ENCODE measurements at regions not wholly inside any gene's neighbourhood (a gene's known extent, or its start where the extent isn't known, plus 50 kb on each side); places are given as distances from the start of the nearest gene placed in this dataset.
"Not testable (repeated sequence)": the region's sequence is repeated elsewhere in the genome, so short reads cannot be mapped to it uniquely, and the experiment has no call there.

DNA sequence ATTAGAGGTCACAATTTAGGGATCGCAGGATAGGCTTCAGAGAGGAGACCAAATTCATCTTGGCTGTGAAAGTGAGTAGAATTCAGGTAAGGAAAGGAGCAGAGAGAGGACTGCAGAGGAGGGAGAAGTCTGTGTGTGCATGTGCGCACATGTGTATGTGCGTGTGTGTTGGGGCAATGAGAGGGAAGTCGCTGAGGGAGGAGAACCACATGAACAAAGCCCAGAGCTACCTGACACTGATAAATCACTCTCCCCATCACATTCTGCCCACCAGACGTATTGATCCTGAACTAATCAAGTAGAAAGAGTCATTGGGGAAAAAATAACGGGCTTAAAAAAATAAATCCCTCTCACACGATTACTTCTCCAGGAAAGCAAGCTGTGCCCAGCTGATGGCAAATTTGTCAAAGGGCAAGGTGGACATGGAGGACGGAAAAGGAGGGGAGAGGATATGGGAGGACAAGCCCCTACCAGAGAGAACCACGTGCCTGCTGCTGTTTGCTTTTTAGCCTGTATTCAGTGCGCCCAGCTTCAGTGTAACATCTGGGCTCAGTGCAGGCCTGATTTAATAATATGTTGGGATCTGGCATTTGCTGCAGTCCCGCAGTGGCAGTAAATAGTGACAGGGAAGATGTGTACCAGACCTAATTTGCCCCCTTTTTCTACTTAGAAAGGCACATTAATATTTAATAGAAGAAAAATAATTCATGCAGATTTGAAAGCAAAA is 307.5 kb downstream of the C1D start:
- DNase-seq (ENCODE audit: extremely low read depth in 1 of 2, low read depth in 1 of 2), result no peak

DNA sequence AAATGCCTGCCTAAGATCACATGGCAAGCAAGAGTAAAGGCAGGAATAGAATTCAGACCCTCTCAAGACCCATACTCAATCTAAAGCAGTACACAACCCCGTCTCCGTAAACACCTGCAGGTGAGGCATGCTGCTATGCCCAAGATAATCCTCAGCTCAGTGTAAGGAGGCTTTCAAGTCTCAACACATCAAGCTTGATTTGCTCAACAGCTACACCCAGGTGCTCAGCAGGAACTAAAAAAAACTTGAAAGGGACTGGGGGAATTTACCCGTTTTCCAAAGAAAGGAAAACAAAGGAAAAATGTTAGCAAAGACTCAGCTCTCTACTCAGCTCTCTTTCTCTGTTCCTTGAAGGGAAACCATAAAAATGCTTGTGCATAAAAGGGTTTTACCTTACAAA is 301.8 kb downstream of the C1D start:
- DNase-seq (ENCODE audit: extremely low read depth in 1 of 2, low read depth in 1 of 2), result no peak

DNA sequence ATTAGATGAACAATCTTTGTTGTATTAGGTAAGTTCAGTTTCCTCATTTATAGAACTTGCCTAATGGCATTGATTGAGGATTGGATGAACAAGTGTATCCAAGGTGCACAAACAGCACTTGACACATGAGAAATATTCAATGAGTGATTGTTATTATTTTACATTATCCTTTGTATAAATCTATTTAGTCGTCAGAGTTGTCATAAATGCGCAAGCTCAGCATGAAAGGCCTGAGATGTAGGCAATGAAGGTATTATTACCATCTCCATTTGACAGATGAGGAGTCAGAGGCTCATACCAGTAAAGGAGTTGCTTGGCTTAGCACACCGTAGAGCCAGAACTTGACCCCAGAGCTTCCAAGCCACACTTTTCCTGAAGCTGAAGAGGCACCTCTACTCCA is 291.4 kb downstream of the C1D start:
- no peak for DNase-seq (ENCODE audit: extremely low read depth in 1 of 2, low read depth in 1 of 2)

DNA sequence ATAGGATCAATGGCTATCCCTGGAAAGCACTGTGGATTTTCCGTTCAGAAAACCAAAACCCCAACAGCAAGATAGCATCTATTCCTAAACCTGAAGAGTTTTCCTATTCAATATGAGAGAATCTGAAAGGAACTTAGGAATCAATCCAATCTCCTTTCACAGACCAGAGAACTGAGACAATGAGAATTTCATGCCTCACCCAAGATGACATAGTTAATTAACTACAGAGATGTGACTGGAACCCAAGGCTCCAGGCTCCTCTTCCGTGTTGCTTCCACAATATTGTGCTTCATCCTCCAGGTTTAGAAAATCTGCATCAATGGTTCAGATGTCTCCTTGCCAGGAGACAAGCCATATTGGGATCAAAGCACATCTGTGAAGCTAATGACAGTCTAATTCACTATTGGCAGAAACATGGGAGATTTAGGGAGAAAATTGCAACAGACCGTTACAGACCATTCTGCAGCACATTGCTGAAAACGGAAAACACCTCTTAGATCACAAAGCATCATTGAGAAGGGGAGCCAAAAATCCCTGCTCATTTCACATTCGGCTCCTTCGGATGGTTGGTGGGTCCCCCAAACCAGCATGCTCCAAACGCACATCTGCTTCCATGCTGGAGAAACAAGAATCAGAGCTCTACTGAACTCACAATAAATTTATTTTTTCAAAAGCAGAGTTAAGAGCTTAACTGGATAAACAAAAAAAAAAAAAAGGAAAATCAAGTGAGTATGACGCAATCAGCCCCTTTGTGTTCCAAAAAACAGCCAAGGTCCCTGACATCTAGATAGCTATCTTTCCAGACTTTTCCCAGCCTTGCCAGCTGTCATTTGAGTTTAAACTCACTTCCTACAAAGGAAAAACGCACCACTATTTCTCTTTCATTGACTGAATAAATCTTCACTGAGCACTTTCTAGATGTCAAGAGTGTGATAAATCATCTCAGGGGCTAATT is 290.3 kb downstream of the C1D start:
- DNase-seq (ENCODE audit: extremely low read depth in 1 of 2, low read depth in 1 of 2), result no peak

DNA sequence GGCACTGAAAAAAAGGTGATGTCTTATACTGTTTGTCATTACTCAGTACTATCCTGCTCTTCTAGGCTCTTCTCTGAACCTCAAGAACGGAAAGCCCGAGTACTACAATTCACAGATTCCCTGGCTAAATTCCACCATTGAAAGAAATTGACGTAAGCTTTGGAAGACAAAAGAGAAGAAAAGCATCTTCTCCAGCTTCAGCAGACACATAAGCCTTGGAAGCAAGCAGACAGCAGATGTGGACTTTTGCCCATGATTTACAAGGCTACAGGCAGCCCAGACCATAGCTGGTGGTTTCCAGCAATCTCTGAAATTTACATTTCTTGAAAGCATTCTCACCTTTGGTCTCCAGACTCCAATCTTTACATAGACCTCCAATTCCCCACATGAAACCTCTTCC is 289.0 kb downstream of the C1D start:
- DNase-seq (ENCODE audit: extremely low read depth in 1 of 2, low read depth in 1 of 2), result no peak

DNA sequence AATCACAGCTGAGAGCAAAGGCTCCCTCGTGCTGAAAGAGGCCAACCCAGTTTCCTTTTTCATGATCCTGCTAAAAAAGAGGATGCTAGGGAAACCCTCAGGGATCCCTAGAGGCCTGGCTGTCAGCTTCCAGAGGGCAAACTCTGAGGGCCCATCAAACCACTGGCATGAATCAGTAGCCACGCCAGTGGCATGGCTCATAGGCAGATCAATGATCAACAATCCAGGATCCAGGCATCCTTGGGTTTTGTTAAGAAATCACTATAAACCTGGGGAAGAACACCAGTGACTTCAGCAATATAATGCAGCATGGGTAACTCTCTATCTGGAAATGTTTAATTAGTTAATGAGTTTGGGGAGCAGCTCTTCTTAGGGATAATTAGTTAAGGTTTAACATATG is 286.5 kb downstream of the C1D start:
- DNase-seq (ENCODE audit: extremely low read depth in 1 of 2, low read depth in 1 of 2), result no peak

DNA sequence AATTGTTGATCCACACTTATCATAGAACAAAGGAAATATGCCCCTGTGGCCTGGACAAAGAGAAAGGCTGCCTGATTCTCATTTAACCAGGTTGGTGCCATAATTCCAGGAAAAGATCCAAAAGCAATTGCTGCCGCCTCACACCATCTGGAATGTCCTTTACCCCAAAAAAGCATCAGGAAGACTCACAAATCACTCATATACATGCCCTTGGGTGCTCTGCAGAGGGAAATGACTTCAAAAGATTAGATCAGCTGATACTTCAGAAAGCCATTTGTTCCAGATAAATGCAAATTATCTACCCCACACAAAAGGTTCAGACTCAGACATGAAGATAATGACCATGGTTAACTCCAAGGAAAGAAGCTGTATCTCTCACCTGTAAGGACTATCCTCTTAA is 285.8 kb downstream of the C1D start:
- DNase-seq (ENCODE audit: extremely low read depth in 1 of 2, low read depth in 1 of 2), result no peak

DNA sequence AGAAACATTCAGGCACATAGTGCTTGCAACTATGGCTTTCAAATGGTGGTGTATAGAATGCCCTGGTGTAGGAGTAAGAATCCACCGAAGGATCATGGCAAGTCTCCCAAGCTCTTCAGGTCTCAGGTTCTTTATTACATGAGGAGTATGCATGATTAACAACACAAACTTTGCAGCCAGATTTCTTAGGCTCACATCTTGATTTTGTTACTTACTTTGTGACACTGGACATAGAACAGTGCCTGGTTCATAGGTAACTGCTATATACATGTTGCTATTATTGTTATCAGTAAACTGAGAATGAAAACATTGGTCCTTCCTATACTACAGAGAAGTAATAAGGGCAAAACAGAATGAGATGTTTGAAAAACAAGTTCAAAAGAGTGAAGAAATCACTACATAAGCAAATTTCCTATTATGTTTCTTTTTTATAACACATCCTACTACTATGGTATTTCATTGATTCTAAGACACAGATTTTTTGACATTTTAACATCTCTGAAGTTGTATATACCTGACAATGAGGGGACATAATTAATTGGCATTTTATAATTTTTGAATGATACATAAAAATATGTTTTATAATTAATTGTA is 284.9 kb downstream of the C1D start:
- no peak for DNase-seq (ENCODE audit: extremely low read depth in 1 of 2, low read depth in 1 of 2)

DNA sequence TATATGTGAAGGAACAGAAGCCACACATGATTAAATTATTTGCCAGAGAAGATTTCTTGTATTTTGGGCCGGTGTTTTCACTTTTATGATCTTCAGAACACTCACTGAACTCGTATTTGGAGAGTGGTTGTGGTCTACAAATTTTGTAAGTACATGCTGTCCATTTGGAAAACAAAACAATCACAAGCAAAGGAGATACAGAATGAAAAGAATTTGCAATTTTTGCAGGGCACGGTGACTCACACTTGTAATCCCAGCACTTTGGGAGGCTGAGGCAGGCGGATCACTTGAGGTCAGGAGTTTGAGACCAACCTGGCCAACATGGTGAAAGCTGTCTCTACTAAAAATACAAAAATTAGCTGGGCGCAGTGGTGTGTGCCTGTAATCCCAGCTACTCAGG is 282.0 kb downstream of the C1D start:
- not testable (repeated sequence) for DNase-seq (ENCODE audit: extremely low read depth in 1 of 2, low read depth in 1 of 2)

DNA sequence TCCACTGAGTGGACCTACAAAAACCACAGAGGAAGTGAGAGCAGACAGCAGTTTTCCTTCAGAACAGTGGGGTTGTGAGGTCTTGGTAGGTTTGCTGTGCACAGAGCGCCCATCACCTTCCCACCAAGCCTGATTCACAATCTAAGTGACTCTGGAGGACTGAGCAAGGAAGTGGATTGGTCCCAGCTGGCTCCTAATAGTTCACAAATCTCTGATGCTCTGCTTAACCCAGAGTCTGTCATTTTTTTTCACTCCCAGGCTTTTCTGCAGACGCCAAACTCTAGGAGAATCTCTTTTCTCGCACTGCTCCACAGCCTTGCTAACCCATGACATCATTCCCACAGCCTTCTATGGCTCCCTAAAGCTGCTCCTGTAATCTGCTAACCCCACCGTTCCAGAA is 280.4 kb downstream of the C1D start:
- DNase-seq (ENCODE audit: extremely low read depth in 1 of 2, low read depth in 1 of 2), result no peak

DNA sequence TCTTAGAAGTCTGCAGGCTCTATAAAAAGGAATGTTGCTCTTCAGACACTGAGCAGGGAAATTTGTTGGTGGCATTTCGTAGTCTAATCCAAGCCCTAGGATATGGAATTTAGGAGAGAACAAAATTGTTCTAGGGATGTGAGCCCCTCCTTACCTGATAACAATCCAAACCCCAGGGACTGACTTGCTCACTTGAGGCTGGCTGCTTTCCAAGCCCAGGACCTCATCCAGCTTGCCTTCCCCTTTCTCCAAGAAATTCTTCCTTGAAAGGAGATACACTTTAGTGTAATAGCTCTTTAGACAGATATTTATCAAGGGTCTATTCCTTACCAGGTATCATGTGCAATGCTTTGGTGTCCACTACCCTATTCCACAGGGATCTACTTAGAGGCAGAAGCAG is 279.8 kb downstream of the C1D start:
- DNase-seq (ENCODE audit: extremely low read depth in 1 of 2, low read depth in 1 of 2), result no peak

DNA sequence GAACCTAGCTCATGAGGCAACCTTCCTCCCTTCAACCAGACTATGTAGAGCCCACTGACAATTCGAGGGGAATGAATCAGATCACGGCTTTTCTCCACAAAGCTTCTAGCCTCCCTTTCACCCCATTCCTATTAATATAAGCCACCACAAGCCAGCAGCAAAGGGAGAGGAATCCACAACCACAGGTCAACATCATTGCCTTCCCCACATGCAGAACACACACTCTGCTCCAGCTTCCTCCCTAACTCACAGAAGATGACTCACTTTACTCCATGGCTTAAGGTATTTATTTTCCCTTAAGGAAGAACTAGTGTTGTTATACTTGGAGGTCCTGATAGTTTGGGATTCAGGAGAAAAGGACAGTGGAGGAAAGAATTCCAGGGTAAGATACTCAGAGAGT is 272.2 kb downstream of the C1D start:
- no peak for DNase-seq (ENCODE audit: extremely low read depth in 1 of 2, low read depth in 1 of 2)

DNA sequence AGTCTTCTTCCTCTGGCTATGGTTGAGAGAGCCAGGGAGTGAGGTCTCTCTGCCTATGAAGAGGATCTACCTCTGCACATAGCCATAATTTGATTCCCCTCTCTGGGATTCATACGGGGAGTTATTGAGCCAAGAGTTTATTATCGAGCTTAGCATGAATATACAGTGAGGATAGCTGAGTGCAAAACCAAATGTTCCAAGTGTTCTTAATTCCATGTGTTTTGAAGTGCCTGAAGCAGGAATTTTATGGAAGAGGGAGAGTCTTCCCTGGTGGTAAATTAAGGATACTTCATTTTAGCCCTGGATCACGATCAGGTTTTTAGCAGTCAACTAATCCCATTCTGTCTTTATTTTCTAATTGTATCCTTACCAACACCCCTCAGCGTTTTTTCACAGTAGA is 270.6 kb downstream of the C1D start:
- no peak for DNase-seq (ENCODE audit: extremely low read depth in 1 of 2, low read depth in 1 of 2)

DNA sequence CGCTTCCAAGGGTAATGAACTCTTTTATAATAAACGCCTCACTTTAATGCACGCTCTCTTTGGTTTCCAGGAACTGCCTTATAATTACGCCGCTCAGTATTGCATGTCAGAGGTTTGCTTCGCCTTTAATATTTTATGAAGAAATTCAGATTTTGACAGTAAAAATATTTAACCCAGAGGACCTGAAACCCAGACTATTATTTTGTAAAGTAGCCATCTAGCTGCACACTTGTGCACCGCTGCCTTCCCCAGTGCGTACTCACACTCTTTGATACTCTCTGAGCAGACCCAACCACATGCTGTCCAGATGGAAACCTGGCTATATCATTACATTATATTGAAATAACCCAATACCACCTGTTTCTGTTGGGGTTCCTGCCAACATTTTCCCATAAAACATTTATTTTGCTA is 270.1 kb downstream of the C1D start:
- DNase-seq (ENCODE audit: extremely low read depth in 1 of 2, low read depth in 1 of 2), result no peak

DNA sequence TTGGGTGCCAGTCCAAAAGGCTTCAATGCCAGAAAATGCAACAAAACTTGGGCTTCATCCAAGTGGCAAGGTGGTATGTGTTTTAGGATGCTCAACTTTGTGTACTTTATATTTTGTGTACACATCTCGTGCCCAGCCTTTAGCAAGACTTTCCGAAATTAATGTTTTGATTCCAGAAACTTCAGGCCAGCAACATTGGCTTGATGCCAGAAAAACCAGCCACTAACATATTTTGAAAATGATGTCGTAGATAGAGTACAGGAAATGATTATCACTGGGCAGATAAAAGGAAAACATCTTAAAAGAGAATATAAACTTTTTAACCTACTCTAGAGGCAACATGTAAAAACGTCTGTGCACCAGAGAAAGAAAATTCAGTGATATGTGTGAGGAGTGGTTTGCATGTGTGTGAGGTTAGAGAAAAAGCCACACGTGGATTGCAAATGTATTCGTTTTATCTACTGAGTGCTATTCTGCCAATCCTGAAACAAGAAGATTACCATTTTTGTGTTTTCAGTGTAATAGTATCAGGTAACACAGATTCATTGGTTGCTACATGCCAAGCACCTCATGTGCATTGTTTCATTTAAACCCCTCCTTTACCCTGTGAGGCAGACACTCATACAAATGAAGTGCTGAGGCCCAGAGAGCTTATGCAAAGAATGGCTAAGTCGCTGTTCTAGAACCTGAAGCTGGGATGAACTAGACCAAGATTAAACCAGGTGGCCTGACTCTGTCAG is 264.8 kb downstream of the C1D start:
- no peak for DNase-seq (ENCODE audit: extremely low read depth in 1 of 2, low read depth in 1 of 2)

DNA sequence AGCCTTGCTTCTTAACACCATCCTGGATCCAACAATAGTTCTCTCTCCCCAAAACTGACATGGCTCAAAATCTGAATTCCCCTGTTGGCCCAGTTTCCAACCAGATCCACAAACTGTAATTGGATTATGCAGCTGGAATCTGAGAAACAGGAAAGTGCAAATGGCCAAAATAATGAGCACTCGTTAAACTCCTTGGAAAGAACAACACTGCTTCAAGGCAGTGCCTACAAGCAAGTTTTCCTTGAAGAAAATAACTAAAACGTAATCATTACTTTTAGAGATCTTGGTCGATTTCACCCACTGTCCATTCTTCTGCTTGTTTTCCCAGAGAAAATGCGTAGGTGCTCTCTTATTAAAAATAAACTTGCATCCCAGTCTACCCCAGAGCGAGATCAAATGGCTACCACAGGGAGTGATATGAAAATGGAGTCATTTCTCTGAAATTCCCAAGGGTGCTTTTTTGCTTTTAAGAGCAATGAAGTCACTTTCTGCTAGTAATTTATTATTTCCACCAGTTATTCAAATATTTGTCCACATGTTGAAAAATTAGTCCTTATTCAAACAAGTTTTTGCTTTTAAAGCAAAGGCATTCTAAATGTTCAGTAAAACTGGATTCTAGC is 264.2 kb downstream of the C1D start:
- DNase-seq (ENCODE audit: extremely low read depth in 1 of 2, low read depth in 1 of 2), result no peak

DNA sequence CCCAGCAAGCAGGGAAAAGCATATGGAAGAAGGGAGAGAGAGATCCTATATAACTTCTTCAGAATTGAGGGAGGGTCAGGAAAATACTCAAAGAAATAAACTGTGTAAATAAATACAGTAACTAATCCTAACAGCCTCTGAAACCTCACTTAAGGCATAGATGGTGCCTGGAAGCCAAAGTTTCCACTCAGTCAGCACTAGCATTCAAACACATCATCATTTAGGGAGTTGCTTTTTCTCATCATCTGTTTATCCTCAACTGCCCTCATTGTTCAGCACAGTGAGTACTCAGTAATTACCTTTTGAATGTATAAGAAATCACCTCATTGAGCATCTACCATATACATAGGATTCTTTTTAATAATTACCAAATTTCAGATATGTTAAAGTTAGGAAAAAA is 262.9 kb downstream of the C1D start:
- DNase-seq (ENCODE audit: extremely low read depth in 1 of 2, low read depth in 1 of 2), result no peak

DNA sequence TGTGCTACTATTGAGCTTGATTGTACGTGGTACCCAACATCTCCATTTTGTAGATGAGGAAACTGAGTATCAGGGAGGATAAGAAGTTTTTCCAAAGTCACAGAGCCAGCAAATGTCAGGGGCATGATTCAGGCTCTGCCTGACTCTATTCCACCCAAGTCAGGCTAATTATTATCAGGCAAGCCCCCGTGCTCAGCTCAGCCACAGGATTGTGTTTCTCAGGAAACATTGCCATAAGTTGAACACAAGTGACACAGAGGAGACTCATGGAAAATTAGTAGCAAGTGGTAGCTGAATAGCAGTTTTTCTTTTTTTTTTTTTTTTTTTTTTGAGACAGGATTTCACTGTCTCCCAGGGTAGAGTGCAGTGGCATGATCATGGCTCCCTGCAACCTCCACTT is 260.5 kb downstream of the C1D start:
- DNase-seq (ENCODE audit: extremely low read depth in 1 of 2, low read depth in 1 of 2), result no peak

DNA sequence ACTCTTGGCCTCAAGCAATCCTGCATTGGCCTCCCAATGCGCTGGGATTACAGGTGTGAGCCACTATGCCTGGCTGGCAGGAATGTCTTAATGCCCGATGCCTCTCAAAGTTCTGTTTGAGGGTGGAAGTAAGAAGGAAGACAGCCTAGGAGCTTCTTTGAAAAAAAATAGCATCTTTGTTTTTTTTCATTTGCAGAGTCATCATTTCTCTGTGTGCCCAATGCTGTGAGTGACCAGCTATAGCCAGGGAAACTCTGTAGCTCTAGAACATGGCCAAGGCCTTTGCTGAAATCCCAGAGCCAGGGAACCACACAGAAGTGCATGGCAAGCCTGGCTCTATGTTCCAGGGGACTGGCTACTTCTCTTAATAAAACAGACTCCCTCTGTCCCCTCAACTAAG is 260.0 kb downstream of the C1D start:
- no peak for DNase-seq (ENCODE audit: extremely low read depth in 1 of 2, low read depth in 1 of 2)

DNA sequence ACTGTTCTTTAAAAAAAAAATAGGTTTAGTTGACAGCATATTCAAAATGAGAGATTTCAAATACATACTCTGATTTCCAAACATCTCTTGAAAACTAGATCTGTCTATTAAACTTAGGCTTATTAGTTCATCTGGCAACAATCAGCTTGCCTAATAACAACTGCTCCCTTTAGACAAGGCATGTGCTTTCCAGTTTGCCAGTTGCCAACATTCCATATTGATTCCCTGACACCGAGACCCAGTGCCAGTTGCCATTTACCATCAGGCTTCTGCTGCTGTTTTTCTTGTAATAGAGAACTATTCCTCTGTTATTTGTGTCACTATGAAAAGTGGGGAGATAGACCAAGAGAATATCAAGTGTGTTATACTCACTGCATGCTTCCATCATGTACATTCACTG is 256.0 kb downstream of the C1D start:
- no peak for DNase-seq (ENCODE audit: extremely low read depth in 1 of 2, low read depth in 1 of 2)

DNA sequence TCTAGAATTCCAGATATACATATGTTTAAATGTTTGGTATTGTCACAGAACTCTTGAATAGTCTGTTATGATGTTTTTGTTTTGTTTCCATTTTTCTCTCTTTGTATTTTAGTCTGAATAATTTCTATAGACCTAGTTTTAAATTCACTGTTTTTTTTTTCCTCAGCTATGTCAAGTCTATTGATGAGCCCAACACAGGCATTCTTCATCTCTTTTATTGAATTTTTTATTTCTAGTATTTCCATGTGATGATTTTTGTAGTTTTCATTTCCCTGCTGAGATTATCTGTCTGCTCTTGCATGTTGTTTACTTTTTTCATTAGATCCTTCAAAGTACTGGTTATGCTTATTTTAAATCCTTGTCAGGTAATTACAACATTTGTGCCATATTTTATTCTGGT is 254.7 kb downstream of the C1D start:
- DNase-seq (ENCODE audit: extremely low read depth in 1 of 2, low read depth in 1 of 2), result no peak
